Chondrocyte (in vitro differentiated cells): ENCODE measurements at regions not wholly inside any gene's neighbourhood (a gene's known extent, or its start where the extent isn't known, plus 50 kb on each side); places are given as distances from the start of the nearest gene placed in this dataset.

ENCODE experiments used
- DNase-seq: peaks from one replicate; pipeline ENCODE4 v3.0.0; 2021; ENCODE audit warnings: mixed read lengths, low spot score
- H3K27ac Mint-ChIP-seq: one replicate; pipeline ENCODE4 v1.8.0; 2021; ENCODE audit warnings: mild to moderate bottlenecking, moderate library complexity, mixed read lengths; ENCODE audit not compliant: unreplicated experiment
- H3K27me3 Mint-ChIP-seq: 2 replicates; pipeline ENCODE4 v1.8.0; 2021; ENCODE audit warnings: low read depth, mixed read lengths
- H3K36me3 Mint-ChIP-seq: 2 replicates; pipeline ENCODE4 v1.8.0; 2021; ENCODE audit warnings: low read depth, mixed read lengths
- H3K4me1 Mint-ChIP-seq: 2 replicates; pipeline ENCODE4 v1.8.0; 2021; ENCODE audit warnings: low read depth, mild to moderate bottlenecking, mixed read lengths
- H3K4me3 Mint-ChIP-seq: one replicate; pipeline ENCODE4 v1.8.0; 2021; ENCODE audit warnings: mild to moderate bottlenecking, moderate library complexity, mixed read lengths; ENCODE audit not compliant: unreplicated experiment
- H3K9me3 Mint-ChIP-seq: 2 replicates; pipeline ENCODE4 v1.8.0; 2021; ENCODE audit warnings: low read depth, mixed read lengths
- CTCF ChIP-seq: fragments of 200-600 bp; sonication (generic); IDR thresholded peaks from 2 replicates; pipeline ENCODE4 v1.5.0; 2021; ENCODE audit warnings: antibody characterized with exemption, mild to moderate bottlenecking, moderate library complexity

GRCh38 chr5:104659497-104659896 is 1096.9 kb upstream of the NUDT12 start:
- H3K27ac Mint-ChIP-seq: no peak overlapping the region
- H3K27me3 Mint-ChIP-seq: no peaks in the 10 kb centered on the region
- DNase-seq: no peak
- peaks cover 19% of the 10 kb centered on the region for H3K9me3 Mint-ChIP-seq
- no peak overlapping the region for H3K4me3 Mint-ChIP-seq
- no peak for TF ChIP-seq CTCF
- H3K36me3 Mint-ChIP-seq: no peaks in the 10 kb centered on the region
- no peaks in the 10 kb centered on the region for H3K4me1 Mint-ChIP-seq

GRCh38 chr5:104652271-104652861 is 1089.8 kb upstream of the NUDT12 start:
- Mint-ChIP-seq H3K27ac (no peak overlapping the region), H3K9me3 (peaks cover 19% of the 10 kb centered on the region), H3K4me1 (peaks cover 6% of the 10 kb centered on the region), H3K36me3 (no peaks in the 10 kb centered on the region), H3K27me3 (no peaks in the 10 kb centered on the region), H3K4me3 (no peak overlapping the region)
- TF ChIP-seq CTCF: no peak
- no peak for DNase-seq

- no peak overlapping the region for H3K27ac Mint-ChIP-seq
- H3K36me3 Mint-ChIP-seq: no peaks in the 10 kb centered on the region
- DNase-seq: no peak
- no peaks in the 10 kb centered on the region for H3K27me3 Mint-ChIP-seq
- peaks cover 6% of the 10 kb centered on the region for H3K4me1 Mint-ChIP-seq
- no peak for TF ChIP-seq CTCF
- H3K9me3 Mint-ChIP-seq: peaks cover 12% of the 10 kb centered on the region
- no peak overlapping the region for H3K4me3 Mint-ChIP-seq
These were observed 1087.9 kb upstream of the NUDT12 start for GRCh38 chr5:104650313-104651055.

GRCh38 chr5:104646416-104646815 is 1083.8 kb upstream of the NUDT12 start:
- Mint-ChIP-seq H3K36me3 (no peaks in the 10 kb centered on the region), H3K9me3 (no peaks in the 10 kb centered on the region), H3K4me3 (no peak overlapping the region), H3K27ac (no peak overlapping the region), H3K4me1 (peaks cover 3% of the 10 kb centered on the region), H3K27me3 (no peaks in the 10 kb centered on the region)
- DNase-seq: no peak
- TF ChIP-seq CTCF: no peak

- no peaks in the 10 kb centered on the region for H3K4me1 Mint-ChIP-seq
- no peak for DNase-seq
- no peaks in the 10 kb centered on the region for H3K27me3 Mint-ChIP-seq
- H3K27ac Mint-ChIP-seq: no peak overlapping the region
- no peak overlapping the region for H3K4me3 Mint-ChIP-seq
- no peaks in the 10 kb centered on the region for H3K36me3 Mint-ChIP-seq
- TF ChIP-seq CTCF: no peak
- no peaks in the 10 kb centered on the region for H3K9me3 Mint-ChIP-seq
These were observed 1080.7 kb upstream of the NUDT12 start for GRCh38 chr5:104643320-104643719.
